GM12892 (cell line): ENCODE measurements at regions not wholly inside any gene's neighbourhood (a gene's known extent, or its start where the extent isn't known, plus 50 kb on each side); places are given as distances from the start of the nearest gene placed in this dataset.
"Not testable (repeated sequence)": the region's sequence is repeated elsewhere in the genome, so short reads cannot be mapped to it uniquely, and the experiment has no call there.

Source experiments
- DNase-seq: peaks from one replicate; pipeline ENCODE4 v3.0.0; 2011; ENCODE audit not compliant: insufficient read length
- FAIRE-seq: peaks from 2 replicates; lab custom pipeline; 2011; peaks lifted over from hg19 to GRCh38; lab: Jason Lieb, UNC
- POLR2A ChIP-seq: IDR thresholded peaks from 2 replicates; pipeline ENCODE4 v1.6.1; 2011; ENCODE audit warnings: low read depth, low read length, control low read depth
- POLR2AphosphoS5 ChIP-seq: IDR thresholded peaks from 2 replicates; pipeline ENCODE4 v1.6.1; 2011; ENCODE audit warnings: low read depth, low read length, control low read depth
- TAF1 ChIP-seq: IDR thresholded peaks from 2 replicates; pipeline ENCODE4 v1.6.1; 2011; ENCODE audit warnings: low read depth, mild to moderate bottlenecking, control low read depth, low read length, borderline replicate concordance

DNA sequence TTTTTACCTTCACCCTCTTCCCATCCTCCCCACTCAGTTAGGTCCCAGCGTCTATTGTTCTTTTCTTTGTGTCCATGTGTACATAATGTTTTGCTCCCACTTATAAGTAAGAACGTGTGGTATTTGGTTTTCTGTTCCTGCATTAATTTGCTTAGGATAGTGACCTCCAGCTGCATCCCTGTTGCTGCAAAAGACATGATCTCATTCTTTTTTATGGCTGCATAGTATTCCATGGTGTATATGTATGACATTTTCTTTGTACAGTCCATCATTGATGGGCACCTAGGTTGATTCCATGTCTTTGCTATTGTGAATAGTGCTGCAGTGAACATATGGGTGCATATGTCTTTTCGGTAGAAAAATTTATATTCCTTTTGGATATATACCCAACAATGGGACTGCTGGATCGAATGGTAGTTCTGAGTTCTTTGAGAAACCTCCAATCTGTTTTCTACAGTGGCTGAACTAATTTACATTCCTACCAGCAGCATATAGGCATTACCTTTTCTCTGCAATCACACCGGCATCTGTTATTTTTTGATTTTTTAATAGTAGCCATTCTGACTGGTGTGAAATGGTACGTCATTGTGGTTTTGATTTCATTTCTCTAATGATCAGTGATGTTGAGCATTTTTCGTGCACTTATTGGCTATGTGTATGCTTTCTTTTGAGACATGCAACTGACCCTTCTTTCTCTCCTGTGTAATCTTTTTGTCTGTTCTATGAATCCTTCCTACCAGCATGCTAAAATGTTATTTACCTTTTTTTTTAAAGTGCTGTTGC, 279.7 kb upstream of the AMIGO2 start:
- DNase-seq (no peak), FAIRE-seq (no peak)
- TF ChIP-seq TAF1 (no peak), POLR2A (no peak), POLR2AphosphoS5 (no peak)

DNA sequence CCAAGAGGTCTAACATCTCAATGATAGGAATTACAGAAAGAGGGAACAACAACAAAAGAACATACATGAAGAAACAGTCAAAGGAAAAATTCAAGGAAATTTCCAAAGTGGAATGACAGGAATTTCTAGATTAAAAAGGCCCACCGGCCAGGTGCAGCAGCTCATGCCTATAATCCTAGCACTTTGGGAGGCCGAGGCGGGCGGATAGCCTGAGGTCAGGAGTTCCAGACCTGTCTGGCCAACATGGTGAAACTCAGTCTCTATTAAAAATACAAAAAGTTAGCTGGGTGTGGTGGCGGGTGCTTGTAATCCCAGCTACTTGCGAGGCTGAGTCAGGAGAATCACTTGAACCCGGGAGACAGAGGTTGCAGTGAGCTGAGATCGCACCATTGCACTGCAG, 277.2 kb upstream of the AMIGO2 start:
- not testable (repeated sequence) for FAIRE-seq, DNase-seq

DNA sequence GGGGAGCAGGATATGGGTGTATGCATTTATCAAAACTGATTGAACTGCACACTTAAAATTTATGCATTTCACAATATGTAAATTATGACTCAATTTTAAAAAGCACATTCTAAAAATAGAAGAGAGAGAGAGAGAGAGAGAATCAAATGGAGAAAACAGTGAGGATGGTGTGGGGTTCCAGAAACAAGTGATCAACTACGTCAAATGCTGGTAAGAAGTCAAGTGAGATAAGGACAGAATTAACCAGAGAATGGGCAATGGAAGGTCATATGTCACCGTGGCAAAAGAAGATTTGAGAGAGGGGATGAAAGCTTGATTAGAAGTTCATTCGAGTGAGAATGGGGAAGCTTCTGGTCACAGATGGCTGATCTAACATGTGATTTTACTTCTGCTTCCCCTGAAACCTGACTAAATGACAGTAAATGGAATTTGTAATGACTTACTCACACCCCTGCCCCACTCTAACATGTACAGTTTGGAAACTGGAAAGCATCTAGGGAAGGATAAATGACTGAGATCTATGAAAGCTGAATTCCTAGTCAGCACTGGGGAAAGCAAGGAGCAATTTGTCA, 276.5 kb upstream of the AMIGO2 start:
- no peak for TF ChIP-seq TAF1
- TF ChIP-seq POLR2AphosphoS5 = no peak
- TF ChIP-seq POLR2A = no peak
- FAIRE-seq = peak; percentile 88
- no peak for DNase-seq

GRCh38 chr12:47353508-47353907, 273.7 kb upstream of the AMIGO2 start:
- no peak for TF ChIP-seq POLR2A
- no peak for TF ChIP-seq POLR2AphosphoS5
- TF ChIP-seq TAF1 = no peak
- FAIRE-seq (no peak), DNase-seq (no peak)

- FAIRE-seq (no peak), DNase-seq (no peak)
- TF ChIP-seq POLR2A (no peak), TAF1 (no peak), POLR2AphosphoS5 (no peak)
Measured at GRCh38 chr12:47352067-47352466, 272.3 kb upstream of the AMIGO2 start.

DNA sequence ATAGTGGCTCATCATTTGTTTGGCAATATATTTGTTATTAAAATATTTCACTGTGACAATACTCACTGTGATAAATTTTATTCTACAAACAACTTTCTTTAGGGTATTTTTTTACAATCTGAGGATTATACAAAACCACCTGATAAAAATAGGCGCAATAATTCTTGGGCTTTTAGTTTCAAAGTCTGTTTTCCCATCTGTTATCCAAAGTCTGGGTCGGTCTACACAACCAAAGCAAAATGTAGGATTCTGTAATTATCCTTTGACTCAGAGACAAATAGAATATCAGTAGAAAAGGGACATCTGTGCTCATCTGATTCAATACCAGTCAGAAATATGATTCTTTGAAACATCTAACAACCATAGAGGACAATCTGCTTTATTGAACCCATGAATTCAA, 271.8 kb upstream of the AMIGO2 start:
- no peak for FAIRE-seq
- no peak for DNase-seq
- no peak for TF ChIP-seq TAF1
- no peak for TF ChIP-seq POLR2A
- no peak for TF ChIP-seq POLR2AphosphoS5

GRCh38 chr12:47350062-47350408, 270.3 kb upstream of the AMIGO2 start:
- TF ChIP-seq TAF1 = no peak
- DNase-seq (no peak), FAIRE-seq (no peak)

GRCh38 chr12:47349137-47350061, 269.6 kb upstream of the AMIGO2 start:
- DNase-seq (no peak), FAIRE-seq (no peak)
- TF ChIP-seq POLR2AphosphoS5 (no peak), POLR2A (no peak), TAF1 (no peak)

DNA sequence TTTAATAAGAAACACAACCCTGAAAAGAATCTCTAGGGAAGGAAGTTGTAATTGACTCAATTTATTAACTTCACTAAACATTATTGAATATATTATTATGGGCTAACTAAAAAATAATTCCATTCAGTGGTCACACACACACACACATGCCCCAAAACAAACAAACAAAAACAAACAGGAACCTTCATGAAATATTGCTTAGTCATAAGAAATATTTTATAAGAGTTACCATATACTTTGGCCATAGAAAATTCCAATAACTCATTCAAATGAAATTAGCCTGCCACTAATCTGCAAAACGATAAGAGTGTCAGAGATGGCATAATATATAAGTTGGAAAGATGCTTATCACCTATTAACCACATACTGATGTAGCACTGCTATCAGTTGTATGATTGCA, 268.4 kb upstream of the AMIGO2 start:
- FAIRE-seq = no peak
- DNase-seq = no peak
- TF ChIP-seq POLR2A (no peak), POLR2AphosphoS5 (no peak), TAF1 (no peak)

- TF ChIP-seq POLR2A (no peak), TAF1 (no peak), POLR2AphosphoS5 (no peak)
- DNase-seq (no peak), FAIRE-seq (no peak)
Measured at GRCh38 chr12:47346251-47347019, 266.7 kb upstream of the AMIGO2 start.
